ENCODE measurements at regions not wholly inside any gene's neighbourhood (a gene's known extent, or its start where the extent isn't known, plus 50 kb on each side); places are given as distances from the start of the nearest gene placed in this dataset.

- Histone ChIP-seq H2AFZ (ENCODE audit: low read length) (no peak overlapping the region), H3K27me3 (ENCODE audit: insufficient read depth, low read length) (no peaks in the 10 kb centered on the region), H3K4me2 (ENCODE audit: low read length) (no peak overlapping the region), H3K9me3 (ENCODE audit: low read length) (no peaks in the 10 kb centered on the region), H3K4me1 (ENCODE audit: insufficient read depth, low read length, severe bottlenecking) (no peaks in the 10 kb centered on the region), H3K27ac (ENCODE audit: low read depth, low read length, poor library complexity, severe bottlenecking) (no peak overlapping the region), H3K79me2 (ENCODE audit: insufficient read depth, low read length) (no peaks in the 10 kb centered on the region), H3K36me3 (ENCODE audit: insufficient read depth, low read length) (no peaks in the 10 kb centered on the region), H3F3A (ENCODE audit: insufficient read depth, low read length) (no peaks in the 10 kb centered on the region), H3K9ac (ENCODE audit: low read length) (no peak overlapping the region), H3K9me2 (ENCODE audit: low read depth, low read length) (no peaks in the 10 kb centered on the region), H4K20me1 (ENCODE audit: insufficient read depth, low read length) (no peaks in the 10 kb centered on the region), H3K4me3 (ENCODE audit: low read depth, low read length, poor library complexity, severe bottlenecking) (no peak overlapping the region)
- no peak for TF ChIP-seq CTCF (IDR thresholded peaks at IDR 0.05; ENCODE audit: low read length)
- TF ChIP-seq EZH2 (IDR thresholded peaks at IDR 0.05; ENCODE audit: borderline replicate concordance, low read length), result no peak
These were observed 147.7 kb upstream of the TLL1 start for GRCh38 chr4:165725352-165725751.

GRCh38 chr4:165726831-165727230, 146.2 kb upstream of the TLL1 start:
- Histone ChIP-seq H3K4me1 (ENCODE audit: insufficient read depth, low read length, severe bottlenecking) (no peaks in the 10 kb centered on the region), H3K4me2 (ENCODE audit: low read length) (no peak overlapping the region), H3K27ac (ENCODE audit: low read depth, low read length, poor library complexity, severe bottlenecking) (no peak overlapping the region), H3F3A (ENCODE audit: insufficient read depth, low read length) (no peaks in the 10 kb centered on the region), H2AFZ (ENCODE audit: low read length) (no peak overlapping the region), H3K79me2 (ENCODE audit: insufficient read depth, low read length) (no peaks in the 10 kb centered on the region), H3K36me3 (ENCODE audit: insufficient read depth, low read length) (no peaks in the 10 kb centered on the region), H3K27me3 (ENCODE audit: insufficient read depth, low read length) (no peaks in the 10 kb centered on the region), H4K20me1 (ENCODE audit: insufficient read depth, low read length) (no peaks in the 10 kb centered on the region), H3K9me2 (ENCODE audit: low read depth, low read length) (no peaks in the 10 kb centered on the region), H3K9me3 (ENCODE audit: low read length) (no peaks in the 10 kb centered on the region), H3K9ac (ENCODE audit: low read length) (no peak overlapping the region), H3K4me3 (ENCODE audit: low read depth, low read length, poor library complexity, severe bottlenecking) (no peak overlapping the region)
- no peak for TF ChIP-seq EZH2 (IDR thresholded peaks at IDR 0.05; ENCODE audit: borderline replicate concordance, low read length)
- no peak for TF ChIP-seq CTCF (IDR thresholded peaks at IDR 0.05; ENCODE audit: low read length)

GRCh38 chr4:165737309-165737972, 135.6 kb upstream of the TLL1 start:
- TF ChIP-seq EZH2 (IDR thresholded peaks at IDR 0.05; ENCODE audit: borderline replicate concordance, low read length) (no peak), CTCF (IDR thresholded peaks at IDR 0.05; ENCODE audit: low read length) (no peak)
- H3K4me1 ChIP-seq (ENCODE audit: insufficient read depth, low read length, severe bottlenecking), result no peaks in the 10 kb centered on the region
- H3K9ac ChIP-seq (ENCODE audit: low read length), result no peak overlapping the region
- H3K9me3 ChIP-seq (ENCODE audit: low read length), result no peaks in the 10 kb centered on the region
- no peaks in the 10 kb centered on the region for H3K27me3 ChIP-seq (ENCODE audit: insufficient read depth, low read length)
- H3F3A ChIP-seq (ENCODE audit: insufficient read depth, low read length), result no peaks in the 10 kb centered on the region
- no peaks in the 10 kb centered on the region for H4K20me1 ChIP-seq (ENCODE audit: insufficient read depth, low read length)
- H3K9me2 ChIP-seq (ENCODE audit: low read depth, low read length), result no peaks in the 10 kb centered on the region
- no peaks in the 10 kb centered on the region for H3K36me3 ChIP-seq (ENCODE audit: insufficient read depth, low read length)
- H3K27ac ChIP-seq (ENCODE audit: low read depth, low read length, poor library complexity, severe bottlenecking), result no peak overlapping the region
- no peak overlapping the region for H3K4me3 ChIP-seq (ENCODE audit: low read depth, low read length, poor library complexity, severe bottlenecking)
- no peak overlapping the region for H2AFZ ChIP-seq (ENCODE audit: low read length)
- H3K79me2 ChIP-seq (ENCODE audit: insufficient read depth, low read length), result no peaks in the 10 kb centered on the region
- H3K4me2 ChIP-seq (ENCODE audit: low read length), result no peak overlapping the region
